GM03348 (cell line): ENCODE measurements at regions not wholly inside any gene's neighbourhood (a gene's known extent, or its start where the extent isn't known, plus 50 kb on each side); places are given as distances from the start of the nearest gene placed in this dataset.
"Not testable (repeated sequence)": the region's sequence is repeated elsewhere in the genome, so short reads cannot be mapped to it uniquely, and the experiment has no call there.

Experiments
- DNase-seq: peaks from one replicate; pipeline ENCODE4 v3.0.0; 2012; ENCODE audit warnings: low spot score

- DNase-seq, result no peak
Measured at GRCh38 chr6:14598017-14598864, 480.7 kb downstream of the CD83 start.

GRCh38 chr6:14600306-14600705 lies 482.7 kb downstream of the CD83 start:
- not testable (repeated sequence) for DNase-seq

- no peak for DNase-seq
Measured at GRCh38 chr6:14601490-14601889, 483.9 kb downstream of the CD83 start.

GRCh38 chr6:14606353-14606752 lies 488.8 kb downstream of the CD83 start:
- no peak for DNase-seq

GRCh38 chr6:14610141-14610540 lies 492.6 kb downstream of the CD83 start:
- DNase-seq, result no peak

GRCh38 chr6:14612016-14612980 lies 494.7 kb downstream of the CD83 start:
- peak; percentile 44 for DNase-seq

- no peak for DNase-seq
Measured at GRCh38 chr6:14614631-14615030, 497.1 kb downstream of the CD83 start.

GRCh38 chr6:14616656-14617055 lies 499.1 kb downstream of the CD83 start:
- no peak for DNase-seq

- no peak for DNase-seq
Measured at GRCh38 chr6:14618759-14619418, 501.3 kb downstream of the CD83 start.

GRCh38 chr6:14619419-14619781 lies 501.8 kb downstream of the CD83 start:
- DNase-seq, result no peak

GRCh38 chr6:14620522-14620921 lies 502.9 kb downstream of the CD83 start:
- DNase-seq, result no peak

GRCh38 chr6:14621518-14621917 lies 503.9 kb downstream of the CD83 start:
- peak; percentile 49 for DNase-seq

GRCh38 chr6:14622085-14622484 lies 504.5 kb downstream of the CD83 start:
- DNase-seq, result no peak

GRCh38 chr6:14622909-14623505 lies 505.4 kb downstream of the CD83 start:
- DNase-seq, result no peak

- DNase-seq, result no peak
Measured at GRCh38 chr6:14625173-14625895, 507.8 kb downstream of the CD83 start.

GRCh38 chr6:14626556-14626955 lies 509.0 kb downstream of the CD83 start:
- no peak for DNase-seq

GRCh38 chr6:14630016-14630415 lies 512.4 kb downstream of the CD83 start:
- DNase-seq, result no peak

GRCh38 chr6:14633479-14633878 lies 515.9 kb downstream of the CD83 start:
- no peak for DNase-seq

- DNase-seq, result no peak
Measured at GRCh38 chr6:14634072-14634471, 516.5 kb downstream of the CD83 start.

- DNase-seq, result no peak
Measured at GRCh38 chr6:14635195-14635594, 517.6 kb downstream of the CD83 start.

- no peak for DNase-seq
Measured at GRCh38 chr6:14635934-14636591, 518.5 kb downstream of the CD83 start.
